ENCODE measurements at regions not wholly inside any gene's neighbourhood (a gene's known extent, or its start where the extent isn't known, plus 50 kb on each side); places are given as distances from the start of the nearest gene placed in this dataset.
"Not testable (repeated sequence)": the region's sequence is repeated elsewhere in the genome, so short reads cannot be mapped to it uniquely, and the experiment has no call there.

DNA sequence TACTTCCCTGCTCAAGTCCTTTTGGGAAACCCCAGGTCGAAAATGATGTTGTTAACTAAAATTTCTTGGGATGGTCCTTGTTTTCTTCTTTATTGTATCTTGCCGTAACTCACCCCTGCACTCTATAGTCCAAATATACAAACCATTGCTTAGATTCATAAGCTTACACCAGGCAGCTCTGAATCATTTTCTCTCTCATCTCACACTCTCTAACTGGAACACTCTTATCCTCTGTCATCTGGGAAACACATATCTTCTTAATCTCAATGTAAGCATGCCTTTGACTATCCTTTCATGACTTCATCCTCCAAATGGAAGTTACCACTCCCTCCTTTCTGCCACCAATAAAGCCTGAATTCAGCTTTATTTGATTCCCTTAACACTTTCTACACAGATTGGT lies 175.8 kb upstream of the ANK3 start:
- no peak for DNase-seq

DNA sequence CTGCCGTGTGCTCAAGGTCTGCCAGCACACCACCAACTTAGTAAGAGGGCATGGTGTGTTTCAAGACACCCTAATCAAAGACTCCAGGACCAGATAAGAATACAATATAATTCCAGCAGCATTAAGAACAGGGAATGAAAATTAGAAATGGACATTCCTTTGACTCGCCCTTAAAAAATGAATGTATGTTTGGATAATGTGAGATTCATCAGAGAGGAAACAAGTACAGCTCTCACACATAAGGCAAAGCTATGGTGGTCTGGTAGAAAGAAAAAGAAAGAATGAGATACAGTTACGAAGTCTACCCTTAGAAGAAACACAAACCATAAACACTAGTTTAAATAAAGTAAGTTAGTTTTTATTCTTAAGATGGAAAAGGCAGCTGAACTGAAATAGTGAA lies 174.8 kb upstream of the ANK3 start:
- no peak for DNase-seq

DNA sequence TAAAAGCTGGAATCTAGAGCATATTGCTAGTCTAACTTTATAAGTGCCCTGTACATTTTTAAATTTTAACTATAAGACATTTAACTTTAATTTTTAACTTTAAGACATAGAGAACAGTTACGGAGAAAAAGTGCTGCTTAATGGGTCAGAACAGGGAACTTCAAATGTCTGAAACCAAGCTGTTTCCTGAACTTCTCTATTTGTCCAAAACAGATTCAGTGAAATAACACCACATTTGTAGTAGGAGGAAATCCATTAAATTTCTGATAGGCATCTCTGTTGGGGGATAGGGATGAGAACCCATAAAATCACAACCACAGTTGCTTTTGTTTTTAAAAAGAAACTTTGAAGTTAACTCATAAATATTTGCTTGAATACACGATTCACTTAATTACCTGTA lies 170.8 kb upstream of the ANK3 start:
- DNase-seq: no peak

DNA sequence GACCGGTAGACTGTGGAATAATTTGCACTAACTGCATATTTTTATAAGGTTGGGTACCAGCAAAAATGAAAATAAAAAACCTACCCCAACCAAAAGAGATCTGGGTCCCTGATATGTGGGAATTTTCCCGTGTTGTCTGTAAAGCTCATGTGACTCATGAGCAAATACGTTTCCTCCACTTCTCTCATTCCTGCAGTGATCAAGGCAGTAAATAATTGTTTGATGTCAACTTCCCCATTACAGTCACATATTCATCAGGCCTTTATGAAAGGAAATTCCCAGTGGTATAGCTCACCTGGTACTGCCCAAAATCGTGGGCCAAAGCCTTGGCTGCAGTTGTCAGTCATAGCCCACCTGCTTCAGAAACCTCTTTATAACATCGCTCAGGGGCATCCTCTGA lies 166.0 kb upstream of the ANK3 start:
- no peak for DNase-seq

DNA sequence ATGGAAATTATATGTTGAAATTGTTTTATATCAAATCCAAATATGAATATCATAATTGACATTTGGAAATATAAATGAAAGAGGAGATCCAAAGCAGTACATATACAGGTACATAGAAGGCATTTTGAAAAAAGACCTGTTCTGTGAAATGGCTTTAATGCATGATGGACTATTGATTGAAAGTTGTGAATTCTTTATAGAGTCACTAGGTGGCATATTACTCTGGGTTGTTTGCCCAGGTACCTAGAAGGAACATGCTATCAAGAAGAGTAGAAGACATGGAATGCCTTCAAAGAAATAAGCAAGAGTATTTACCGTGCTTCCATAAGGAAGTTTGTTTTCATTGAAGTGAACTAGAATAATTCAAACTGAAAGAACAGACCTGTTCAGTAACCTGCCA lies 160.0 kb upstream of the ANK3 start:
- DNase-seq: no peak

DNA sequence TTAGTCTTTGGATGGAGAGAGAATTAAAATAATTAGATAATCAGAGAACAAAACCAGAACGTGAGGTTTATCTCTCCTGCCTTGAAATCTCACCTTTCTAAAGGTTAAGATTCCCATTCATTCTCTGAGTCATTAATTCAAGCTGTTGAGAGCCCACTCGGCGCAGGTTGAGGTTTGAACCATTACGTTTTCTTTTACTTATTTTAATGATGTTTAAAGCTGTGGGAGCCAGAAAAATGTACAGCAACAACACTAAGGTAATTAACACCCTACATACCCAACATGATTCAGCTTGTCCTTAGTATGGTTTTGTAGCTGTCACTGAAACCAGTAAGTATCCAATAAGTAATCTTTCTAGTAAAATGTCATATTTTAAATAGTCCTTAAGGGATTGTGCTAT lies 153.0 kb upstream of the ANK3 start:
- DNase-seq: no peak

DNA sequence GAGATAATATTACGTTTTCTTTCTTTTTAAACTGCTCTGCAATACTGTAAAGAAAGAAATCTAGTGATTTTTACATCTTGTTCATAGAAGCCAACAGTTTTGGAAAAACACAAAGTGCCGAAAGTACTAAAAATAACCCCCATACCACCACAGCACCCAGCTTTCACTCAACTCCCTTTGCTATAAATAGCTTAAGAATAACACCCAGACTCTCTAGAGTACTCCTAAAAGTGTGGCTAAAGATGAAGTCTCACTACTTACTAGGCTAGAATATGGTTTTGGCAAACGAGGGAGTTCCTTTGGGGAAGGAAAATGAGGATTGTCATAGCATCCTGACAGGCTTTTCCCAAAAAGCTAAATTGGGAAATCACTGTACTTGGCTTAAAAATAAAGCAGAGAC lies 151.8 kb upstream of the ANK3 start:
- no peak for DNase-seq

DNA sequence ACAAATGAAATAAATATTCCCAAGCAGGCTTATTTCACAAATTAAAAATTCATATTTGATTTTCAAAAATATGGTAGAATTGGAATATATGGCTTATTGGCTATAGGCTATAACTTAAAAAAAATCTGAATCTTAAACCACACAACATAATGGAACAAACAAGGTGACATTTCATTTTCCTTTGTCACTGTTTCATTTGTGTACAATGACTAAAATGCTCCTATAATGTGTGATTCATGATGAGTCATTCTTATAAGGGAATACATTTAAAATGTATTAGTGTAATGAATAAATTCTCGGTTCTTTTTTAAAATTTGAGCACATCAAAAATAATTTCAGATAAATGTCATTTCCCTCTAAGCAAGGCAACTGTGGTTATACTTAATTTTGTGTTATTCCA lies 148.0 kb upstream of the ANK3 start:
- no peak for DNase-seq

DNA sequence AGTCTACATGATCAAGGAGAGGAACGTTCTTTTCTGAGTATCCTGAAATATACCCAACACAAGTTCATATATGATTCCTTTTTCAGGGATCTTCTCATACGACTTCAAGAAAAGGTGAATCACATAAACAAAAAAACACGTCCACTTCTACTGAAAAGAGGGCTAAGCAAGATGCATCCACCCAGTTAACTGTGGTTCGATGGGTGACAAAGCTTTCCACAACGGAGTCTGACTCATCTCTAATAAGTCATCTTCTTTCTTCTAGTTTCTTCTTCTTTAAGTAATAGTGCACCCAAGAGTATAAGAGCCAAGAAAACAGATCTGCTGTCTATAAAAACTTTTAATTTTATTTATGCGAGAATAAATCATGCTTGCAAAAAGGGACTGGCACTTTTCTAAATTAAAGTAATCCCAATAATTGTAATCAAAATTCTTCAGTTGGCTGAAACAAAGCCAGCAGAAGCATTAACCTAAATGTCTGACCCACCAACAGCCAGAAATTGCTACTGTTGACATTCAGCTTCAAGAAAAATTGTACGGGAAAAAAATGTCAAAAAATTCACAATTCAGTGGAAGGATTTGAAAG lies 146.9 kb upstream of the ANK3 start:
- no peak for DNase-seq

DNA sequence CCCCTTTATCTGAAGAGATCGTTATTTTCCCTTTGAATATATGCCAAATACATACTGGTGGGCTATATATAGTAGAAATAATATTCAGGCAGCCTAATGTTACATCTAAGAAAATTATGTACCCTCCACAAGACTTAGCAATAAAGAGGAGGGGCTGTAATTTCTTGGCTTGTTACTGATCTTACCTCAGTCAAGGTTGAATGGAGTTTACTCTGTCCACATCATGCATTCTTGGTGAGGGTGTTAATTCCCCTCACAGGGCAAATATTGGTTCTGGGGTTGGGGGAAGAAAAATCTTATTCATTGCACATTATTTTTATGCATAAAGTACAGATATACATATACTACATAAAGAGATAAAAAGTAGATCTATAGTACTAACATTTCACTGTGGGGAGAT lies 145.8 kb upstream of the ANK3 start:
- DNase-seq: no peak

DNA sequence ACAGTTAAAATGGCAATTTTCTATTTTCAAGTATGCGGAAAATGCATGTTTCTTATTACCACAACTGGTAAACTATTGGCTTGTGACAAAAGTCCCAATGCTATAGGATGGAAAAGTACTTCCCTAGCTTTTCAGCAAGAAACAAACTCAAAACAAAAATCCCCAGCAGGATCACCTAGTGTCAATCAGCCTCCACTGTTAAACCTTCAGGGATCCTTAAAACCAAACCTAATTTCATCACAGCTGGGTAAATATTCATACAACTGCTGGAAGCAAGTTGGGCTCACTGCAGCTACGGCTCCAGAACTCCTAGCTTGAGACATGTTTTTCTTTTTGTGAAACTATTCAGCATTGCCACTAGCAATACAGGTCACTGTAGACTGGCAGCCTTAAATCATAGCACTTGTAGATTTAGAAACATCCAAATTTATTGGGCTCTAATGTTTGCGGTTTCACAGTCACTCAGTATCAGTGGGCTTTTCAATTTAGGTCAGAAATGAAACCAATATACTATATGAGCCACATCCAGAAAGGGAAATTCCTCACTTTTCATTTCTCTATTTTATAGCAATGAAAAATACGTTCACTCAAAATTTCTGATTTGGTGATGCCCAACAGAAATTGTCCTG lies 145.2 kb upstream of the ANK3 start:
- DNase-seq: no peak

DNA sequence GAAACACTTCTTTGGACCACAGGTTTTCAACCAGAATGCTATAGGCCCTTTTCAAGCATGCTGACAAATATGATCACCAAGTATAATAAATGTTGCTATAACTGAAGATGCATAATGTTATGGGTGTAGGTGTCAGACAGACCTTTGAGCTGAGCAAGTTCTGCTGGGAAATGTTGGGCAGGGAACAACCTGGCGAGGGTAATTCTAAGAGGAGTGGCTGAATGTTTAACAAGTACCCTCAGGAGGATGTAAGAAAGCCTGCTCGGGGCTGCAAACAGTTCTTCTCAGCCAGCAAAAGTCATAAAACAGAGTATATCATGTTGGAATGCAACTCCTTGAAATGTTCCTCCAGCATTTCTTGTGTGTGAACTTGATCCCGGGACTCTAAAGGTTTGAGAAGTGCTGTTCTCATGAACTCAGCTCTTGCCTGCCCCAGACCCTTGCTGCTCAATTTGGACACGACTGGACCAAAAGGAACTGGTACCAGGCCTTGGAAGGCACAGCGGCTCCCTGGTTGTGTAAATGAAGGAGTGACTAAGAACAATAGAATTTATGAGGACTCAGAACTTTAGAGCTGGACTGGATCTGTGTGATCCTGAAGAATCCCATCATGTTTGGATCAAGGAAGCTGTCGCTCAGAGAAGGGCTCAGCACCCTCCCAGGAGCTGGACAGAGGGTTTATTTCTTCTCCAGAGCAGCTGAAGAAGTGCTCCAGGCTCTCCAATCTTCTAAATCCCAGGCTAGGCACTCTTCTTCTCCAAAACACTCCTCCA lies 143.2 kb upstream of the ANK3 start:
- DNase-seq: no peak

DNA sequence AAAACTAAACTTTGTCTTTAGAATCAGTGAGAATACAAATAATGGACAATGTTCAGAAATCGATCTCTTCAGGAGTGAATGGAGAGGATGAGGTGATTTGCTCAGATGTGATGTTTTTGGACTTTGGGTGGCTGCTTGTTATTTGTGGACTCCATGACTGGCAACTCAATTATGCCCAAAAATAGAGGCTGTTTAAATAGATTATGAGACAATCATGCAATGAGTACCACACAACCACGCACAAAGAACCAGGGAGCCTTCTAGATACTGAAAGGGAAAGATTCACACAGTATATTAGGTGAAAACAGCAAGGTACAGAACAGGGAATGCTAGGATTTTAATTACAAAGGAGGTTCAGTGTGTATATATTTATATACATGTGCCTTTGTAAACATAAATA lies 141.3 kb upstream of the ANK3 start:
- no peak for DNase-seq

DNA sequence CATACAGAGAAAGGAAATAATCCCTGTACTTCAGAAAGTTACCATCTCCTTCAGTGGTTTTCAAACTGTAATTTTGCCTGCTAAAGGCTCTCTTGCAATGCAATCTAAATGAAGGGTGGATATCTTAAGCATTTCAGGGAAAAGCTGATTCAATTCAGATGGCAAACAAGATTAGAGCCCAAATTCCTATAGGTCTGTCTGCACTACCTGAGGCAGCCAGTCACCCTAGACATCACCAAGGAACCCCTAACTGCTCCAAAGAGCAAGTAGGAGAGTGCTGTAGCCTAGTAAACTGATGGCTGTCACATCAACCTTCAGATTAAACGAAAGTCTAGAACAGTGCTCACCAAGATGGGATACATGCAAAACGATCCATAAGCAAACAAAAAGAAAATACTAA lies 138.0 kb upstream of the ANK3 start:
- no peak for DNase-seq

DNA sequence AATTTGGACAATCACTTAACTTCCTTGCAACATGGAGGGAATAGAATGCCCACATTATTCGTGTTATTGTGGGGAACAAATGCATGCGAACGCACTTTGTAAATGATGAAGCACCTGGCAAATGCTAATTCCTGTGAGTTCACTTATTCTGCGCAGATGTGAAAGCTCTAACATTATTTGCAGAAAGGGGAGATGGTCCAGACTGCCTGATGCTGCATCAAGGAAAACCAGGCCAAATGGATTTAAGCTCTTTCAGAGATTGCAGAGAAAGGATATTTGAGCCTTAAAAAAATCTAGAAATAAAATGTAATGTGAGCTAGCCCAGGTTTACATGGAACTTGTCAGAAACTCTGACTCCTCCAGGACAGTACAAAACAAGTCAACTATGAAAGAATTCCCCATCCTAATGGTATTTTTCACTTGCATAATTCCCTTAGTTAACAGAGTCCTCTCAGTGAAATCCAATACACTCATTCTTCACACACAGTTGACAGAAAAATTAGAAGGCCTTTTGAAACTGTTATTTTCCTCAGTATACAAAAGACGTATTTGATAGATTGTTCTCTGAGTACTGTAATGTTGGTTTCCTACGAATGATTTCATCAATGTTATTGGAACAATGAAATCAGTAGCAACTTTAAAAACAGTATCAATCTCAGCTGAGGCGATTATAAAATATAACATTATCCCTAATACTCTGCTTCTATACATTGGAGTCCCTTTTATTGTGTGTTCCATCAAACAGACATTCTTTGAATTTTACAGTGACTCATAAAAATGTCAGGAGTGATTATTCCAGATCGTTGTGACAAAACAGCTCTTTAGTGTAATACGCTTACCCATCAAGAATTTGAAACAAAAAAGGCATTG lies 136.3 kb upstream of the ANK3 start:
- DNase-seq: no peak

DNA sequence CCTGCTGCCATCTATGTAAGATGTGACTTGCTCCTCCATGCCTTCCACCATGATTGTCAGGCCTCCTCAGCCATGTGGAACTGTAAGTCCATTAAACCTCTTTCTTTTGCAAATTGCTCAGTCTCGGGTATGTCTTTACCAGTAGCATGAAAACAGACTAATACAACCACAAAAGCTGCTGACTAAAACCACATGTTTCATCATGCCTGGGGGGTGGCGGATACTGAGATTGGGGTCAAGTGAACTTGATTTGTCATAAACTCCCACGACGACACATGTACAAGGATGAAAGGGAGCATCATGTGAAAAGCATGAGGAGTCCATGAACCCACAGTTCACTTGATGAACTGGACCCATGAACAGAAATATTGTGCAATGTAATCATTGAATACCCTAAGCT lies 134.9 kb upstream of the ANK3 start:
- DNase-seq: no peak

DNA sequence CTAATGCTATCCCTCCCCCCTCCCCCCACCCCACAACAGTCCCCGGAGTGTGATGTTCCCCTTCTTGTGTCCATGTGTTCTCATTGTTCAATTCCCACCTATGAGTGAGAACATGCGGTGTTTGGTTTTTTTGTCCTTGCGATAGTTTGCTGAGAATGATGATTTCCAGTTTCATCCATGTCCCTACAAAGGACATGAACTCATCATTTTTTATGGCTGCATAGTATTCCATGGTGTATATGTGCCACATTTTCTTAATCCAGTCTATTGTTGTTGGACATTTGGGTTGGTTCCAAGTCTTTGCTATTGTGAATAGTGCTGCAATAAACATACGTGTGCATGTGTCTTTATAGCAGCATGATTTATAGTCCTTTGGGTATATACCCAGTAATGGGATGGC lies 133.7 kb upstream of the ANK3 start:
- DNase-seq: not testable (repeated sequence)

DNA sequence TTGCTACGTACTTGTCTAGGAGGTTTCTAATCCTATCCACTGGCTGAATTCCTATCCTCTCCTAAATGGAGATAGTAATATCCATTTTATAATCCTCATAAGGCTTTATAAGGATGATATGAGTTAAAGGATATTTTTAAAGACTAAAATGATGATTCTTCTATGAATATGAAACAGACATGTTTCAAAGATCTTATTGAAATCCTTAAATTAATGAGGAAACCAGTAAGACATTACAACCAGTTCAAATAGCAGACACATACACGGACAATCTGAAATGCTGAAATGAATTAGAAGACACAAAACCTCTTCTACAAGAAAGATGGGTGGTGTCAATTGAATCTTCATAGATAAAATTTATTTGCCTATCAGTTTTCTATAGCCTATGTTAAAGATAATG lies 132.9 kb upstream of the ANK3 start:
- no peak for DNase-seq

DNA sequence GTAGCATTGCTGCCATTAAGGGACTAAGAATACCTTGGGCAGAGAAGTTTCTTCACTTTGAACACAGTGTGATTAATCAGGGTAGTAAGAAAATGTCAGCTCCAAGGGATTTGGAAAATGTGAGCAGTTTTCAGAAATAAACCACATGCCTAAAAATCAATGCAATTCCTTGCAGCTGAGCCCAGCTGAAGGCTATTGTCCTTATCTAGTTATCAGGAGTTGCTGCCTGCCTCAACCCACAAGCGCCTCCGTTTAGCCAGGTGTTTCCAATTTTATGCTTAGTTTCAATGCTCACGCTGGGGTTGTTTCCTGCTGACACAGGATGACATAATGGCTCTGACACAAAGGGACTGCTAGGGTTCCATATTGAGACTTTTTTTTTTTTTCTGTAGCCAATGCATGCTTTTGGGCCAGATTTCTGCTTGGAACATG lies 132.3 kb upstream of the ANK3 start:
- DNase-seq: no peak

DNA sequence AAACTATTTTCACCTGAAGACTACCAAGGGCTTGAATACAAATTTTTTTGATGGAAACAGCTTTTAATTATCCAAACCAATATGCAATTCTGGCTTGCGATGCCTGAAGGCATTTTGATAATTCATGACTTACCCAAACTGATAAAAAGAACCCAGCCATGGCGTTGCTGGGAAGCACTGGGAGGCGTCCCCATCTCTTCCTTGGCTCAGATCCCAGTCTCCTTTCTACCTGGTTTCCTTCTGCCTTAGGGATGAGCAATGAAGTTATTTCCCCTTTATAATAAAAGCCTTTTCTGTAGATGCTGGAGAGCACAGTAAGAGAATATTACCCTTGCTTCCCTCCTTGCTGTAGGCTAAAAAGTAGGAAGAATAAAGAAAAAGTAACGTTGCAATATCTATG lies 129.1 kb upstream of the ANK3 start:
- no peak for DNase-seq

DNA sequence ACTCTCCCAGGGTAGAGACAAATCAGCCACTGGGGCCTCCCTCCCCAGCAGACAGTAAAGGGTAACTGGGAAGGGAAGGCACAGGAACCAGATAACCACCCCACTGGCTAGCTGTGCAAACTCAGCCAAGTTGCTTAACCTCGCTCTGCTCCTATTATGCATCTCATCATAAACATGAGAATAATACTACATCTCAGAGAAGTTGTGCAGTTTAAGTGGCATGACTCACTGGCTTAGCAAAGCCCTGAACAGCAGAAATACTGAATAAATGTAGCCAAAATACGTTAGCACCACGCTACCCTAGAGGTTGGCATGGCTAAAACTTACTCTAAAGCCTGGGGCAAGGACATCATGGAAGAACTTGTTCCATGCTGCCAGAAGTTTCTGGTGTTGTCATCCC lies 128.1 kb upstream of the ANK3 start:
- DNase-seq: no peak

DNA sequence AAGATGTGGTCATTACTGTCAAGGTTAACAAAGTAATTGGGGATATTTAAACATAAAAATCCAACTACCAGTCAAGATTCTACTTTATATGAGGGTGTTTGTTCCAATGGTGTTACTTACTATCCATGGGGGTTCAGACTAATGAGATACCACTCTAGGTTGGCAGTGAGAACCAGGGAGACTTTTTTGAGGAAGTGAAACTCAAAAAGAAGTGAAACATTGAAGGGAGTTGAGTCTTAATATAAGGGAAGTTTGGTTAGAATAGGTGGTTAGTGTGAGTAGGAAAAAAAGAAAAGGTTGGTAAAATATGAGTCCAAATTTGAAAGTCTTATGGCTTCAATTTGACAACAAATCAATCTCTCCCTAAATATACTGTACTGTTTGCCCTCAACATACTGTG lies 123.6 kb upstream of the ANK3 start:
- DNase-seq: no peak

DNA sequence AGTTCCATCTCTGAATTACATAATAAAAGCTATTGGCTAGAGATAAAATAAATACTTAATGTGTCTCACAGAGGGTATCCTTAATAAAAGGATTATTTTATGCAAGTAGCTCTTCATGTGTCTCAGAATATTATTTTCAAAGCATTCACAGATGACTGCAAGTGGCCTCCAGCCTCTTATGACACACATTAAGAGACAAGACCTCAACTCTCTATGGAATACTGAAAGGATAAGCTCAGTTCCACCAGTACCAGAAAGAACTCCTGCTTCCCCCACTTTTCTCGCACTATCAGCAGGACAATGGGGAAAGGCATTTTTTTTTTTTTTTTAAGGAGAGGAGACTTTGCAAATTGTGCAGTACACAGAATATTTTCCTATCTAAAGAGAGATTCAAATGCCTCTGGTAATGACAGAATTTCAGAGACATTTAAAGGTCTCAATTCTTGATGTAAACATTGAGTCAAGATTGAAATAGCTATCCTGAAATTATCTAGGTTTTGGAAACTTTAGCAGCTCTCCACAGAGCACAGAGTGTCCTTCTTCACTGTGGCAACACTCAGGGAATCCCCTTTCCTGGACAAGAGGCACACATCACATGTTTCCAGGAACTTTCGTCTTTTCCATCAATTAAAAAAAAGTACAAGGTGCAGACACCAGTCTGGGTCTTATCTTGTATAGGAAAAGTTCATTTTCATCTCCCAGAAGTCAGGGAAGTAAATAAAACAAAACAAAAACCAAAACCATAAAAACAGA lies 122.0 kb upstream of the ANK3 start:
- no peak for DNase-seq

Measured in NCI-H1092 (cell line).